ENCODE measurements at regions not wholly inside any gene's neighbourhood (a gene's known extent, or its start where the extent isn't known, plus 50 kb on each side); places are given as distances from the start of the nearest gene placed in this dataset.

- intact Hi-C loops (cut with micrococcal nuclease), result no loop called here
- Mint-ChIP-seq H3K4me1 (ENCODE audit: insufficient read depth, unreplicated experiment) (no peaks in the 10 kb centered on the region), H3K27ac (ENCODE audit: low read depth, unreplicated experiment) (no peak overlapping the region), H3K4me3 (ENCODE audit: unreplicated experiment) (no peak overlapping the region), H3K27me3 (ENCODE audit: insufficient read depth, unreplicated experiment) (no peaks in the 10 kb centered on the region), H3K9me3 (ENCODE audit: unreplicated experiment) (no peaks in the 10 kb centered on the region), H3K36me3 (ENCODE audit: insufficient read depth, unreplicated experiment) (no peaks in the 10 kb centered on the region)
- DNase-seq (ENCODE audit: unreplicated experiment), result no peak
- no peak for TF ChIP-seq CTCF (IDR thresholded peaks at IDR 0.05; ENCODE audit: unreplicated experiment)
- BruUV-seq (replicated peaks), result no TSS peak
- CTCF ChIA-PET, result interaction anchor here (0.6 to 0.9 kb wide), 3 partner anchors 16 to 1573 kb away, joined by 3 to 4 read pairs (median 3); no protein-coding TSS in a partner anchor
- POLR2A ChIA-PET, result no interaction called here
These were observed 372.4 kb upstream of the SLC7A11 start for GRCh38 chr4:138614398-138615142.

DNA sequence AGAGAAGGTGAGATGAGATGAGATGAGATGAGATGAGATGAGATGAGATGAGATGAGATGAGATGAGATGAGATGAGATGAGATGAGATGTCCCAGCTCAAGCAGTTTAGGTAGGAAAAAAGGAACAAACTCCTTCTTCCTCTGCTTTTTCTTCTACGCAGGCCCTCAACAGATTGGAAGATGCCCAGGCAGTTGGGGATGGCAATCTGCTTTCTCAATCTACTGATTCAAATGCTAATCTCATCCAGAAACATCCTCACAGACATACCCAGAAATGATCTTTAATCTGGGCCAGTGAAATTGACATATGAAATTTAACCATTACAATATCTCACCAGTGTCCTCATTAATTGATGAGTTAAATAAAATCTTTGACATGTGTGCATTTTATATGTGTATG, 370.3 kb upstream of the SLC7A11 start:
- Mint-ChIP-seq H3K27me3 (ENCODE audit: insufficient read depth, unreplicated experiment) (no peaks in the 10 kb centered on the region), H3K9me3 (ENCODE audit: unreplicated experiment) (no peaks in the 10 kb centered on the region), H3K36me3 (ENCODE audit: insufficient read depth, unreplicated experiment) (no peaks in the 10 kb centered on the region), H3K4me1 (ENCODE audit: insufficient read depth, unreplicated experiment) (no peaks in the 10 kb centered on the region), H3K27ac (ENCODE audit: low read depth, unreplicated experiment) (no peak overlapping the region), H3K4me3 (ENCODE audit: unreplicated experiment) (no peak overlapping the region)
- no TSS peak for BruUV-seq (replicated peaks)
- ChIA-PET POLR2A (no interaction called here), CTCF (interaction anchor here (0.6 kb wide), 3 partner anchors 12 to 822 kb away, joined by 3 read pairs; no protein-coding TSS in a partner anchor)
- DNase-seq (ENCODE audit: unreplicated experiment), result no peak
- intact Hi-C loops (cut with micrococcal nuclease), result no loop called here
- TF ChIP-seq CTCF (IDR thresholded peaks at IDR 0.05; ENCODE audit: unreplicated experiment), result no peak

DNA sequence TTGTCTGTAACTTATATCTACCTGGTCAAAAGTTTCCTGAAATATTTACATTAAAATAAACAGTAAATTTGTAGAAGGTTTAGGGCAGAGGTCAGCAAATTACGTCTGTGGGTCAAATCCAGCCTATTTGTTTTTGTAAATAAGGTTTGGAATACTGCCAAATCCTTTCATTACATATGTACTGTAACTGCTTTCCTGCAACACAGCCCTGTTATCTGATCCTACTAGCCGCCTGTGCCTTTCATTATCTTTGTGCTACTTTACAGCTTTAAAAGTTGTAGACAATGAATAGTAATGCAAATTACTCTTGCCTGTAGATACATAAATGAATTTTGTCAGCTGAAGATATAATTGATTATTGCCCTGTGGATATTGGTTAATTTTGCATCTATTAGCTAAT, 369.6 kb upstream of the SLC7A11 start:
- BruUV-seq (replicated peaks), result no TSS peak
- DNase-seq (ENCODE audit: unreplicated experiment), result no peak
- no peaks in the 10 kb centered on the region for H3K9me3 Mint-ChIP-seq (ENCODE audit: unreplicated experiment)
- H3K4me3 Mint-ChIP-seq (ENCODE audit: unreplicated experiment), result no peak overlapping the region
- TF ChIP-seq CTCF (IDR thresholded peaks at IDR 0.05; ENCODE audit: unreplicated experiment), result no peak
- no peaks in the 10 kb centered on the region for H3K36me3 Mint-ChIP-seq (ENCODE audit: insufficient read depth, unreplicated experiment)
- H3K27ac Mint-ChIP-seq (ENCODE audit: low read depth, unreplicated experiment), result no peak overlapping the region
- H3K4me1 Mint-ChIP-seq (ENCODE audit: insufficient read depth, unreplicated experiment), result no peaks in the 10 kb centered on the region
- ChIA-PET POLR2A (no interaction called here), CTCF (interaction anchor here (0.6 kb wide), 1 partner anchor 260 kb away, joined by 3 read pairs; no protein-coding TSS in a partner anchor)
- intact Hi-C loops (cut with micrococcal nuclease), result no loop called here
- H3K27me3 Mint-ChIP-seq (ENCODE audit: insufficient read depth, unreplicated experiment), result no peaks in the 10 kb centered on the region

DNA sequence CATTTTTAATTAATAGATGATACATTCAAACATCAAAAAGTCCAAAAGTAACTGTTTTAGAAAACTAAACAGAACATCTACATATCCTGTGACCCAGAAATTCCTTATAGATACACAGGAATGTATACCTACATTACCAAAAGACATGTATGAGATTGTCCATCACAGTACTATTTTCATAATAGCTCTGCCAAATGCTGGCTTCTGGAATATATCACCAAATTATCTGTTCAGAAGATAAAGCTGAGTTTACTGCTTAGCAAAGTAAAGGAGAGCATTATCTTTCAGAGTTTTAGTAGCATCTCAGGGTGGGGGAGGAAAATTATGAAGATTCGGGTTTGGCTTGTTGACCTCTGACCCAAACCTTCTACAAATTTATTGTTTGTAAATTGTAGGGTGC, 368.9 kb upstream of the SLC7A11 start:
- H3K36me3 Mint-ChIP-seq (ENCODE audit: insufficient read depth, unreplicated experiment), result no peaks in the 10 kb centered on the region
- POLR2A ChIA-PET, result no interaction called here
- CTCF ChIA-PET, result interaction anchor here (0.6 kb wide), 1 partner anchor 802 kb away, joined by 3 read pairs; no protein-coding TSS in a partner anchor
- DNase-seq (ENCODE audit: unreplicated experiment), result no peak
- intact Hi-C loops (cut with micrococcal nuclease), result no loop called here
- no peak overlapping the region for H3K27ac Mint-ChIP-seq (ENCODE audit: low read depth, unreplicated experiment)
- H3K4me1 Mint-ChIP-seq (ENCODE audit: insufficient read depth, unreplicated experiment), result no peaks in the 10 kb centered on the region
- H3K9me3 Mint-ChIP-seq (ENCODE audit: unreplicated experiment), result no peaks in the 10 kb centered on the region
- BruUV-seq (replicated peaks), result no TSS peak
- no peak overlapping the region for H3K4me3 Mint-ChIP-seq (ENCODE audit: unreplicated experiment)
- no peak for TF ChIP-seq CTCF (IDR thresholded peaks at IDR 0.05; ENCODE audit: unreplicated experiment)
- H3K27me3 Mint-ChIP-seq (ENCODE audit: insufficient read depth, unreplicated experiment), result no peaks in the 10 kb centered on the region

Data from MCF 10A (cell line).